Lung (tissue), 11 donors: ENCODE measurements at regions not wholly inside any gene's neighbourhood (a gene's known extent, or its start where the extent isn't known, plus 50 kb on each side); places are given as distances from the start of the nearest gene placed in this dataset.

Experiments
- ATAC-seq: fragments of 200-7000 bp; cut with Tn5 transposase; one replicate; pipeline ENCODE4 v1.9.1; 2020; ENCODE audit warnings: moderate number of reproducible peaks; ENCODE audit not compliant: insufficient read depth, low FRiP score
- DNase-seq, 3 donors: peaks; one replicate each; pipeline ENCODE4 v3.0.0-alpha.2; 2013 to 2017
- H3K27ac ChIP-seq, 2 donors: one replicate each; pipeline ENCODE4 v1.5.1; 2013; ENCODE audit warnings: mild to moderate bottlenecking in 2 of 2, moderate library complexity in 2 of 2, control low read depth in 1 of 2, inconsistent platforms in 1 of 2, low read depth in 1 of 2, low read length in 1 of 2
- H3K27me3 ChIP-seq, 3 donors: one replicate each; pipeline ENCODE4 v1.5.1; 2013; ENCODE audit warnings: low read length in 2 of 3; ENCODE audit not compliant: control insufficient read depth in 3 of 3, insufficient read depth in 3 of 3
- H3K36me3 ChIP-seq, 4 donors: one replicate each; pipeline ENCODE4 v1.5.1; 2013; ENCODE audit warnings: low read length in 4 of 4, mild to moderate bottlenecking in 1 of 4, moderate library complexity in 1 of 4; ENCODE audit not compliant: control insufficient read depth in 4 of 4, insufficient read depth in 4 of 4
- H3K4me1 ChIP-seq, 5 donors: one replicate each; pipeline ENCODE4 v1.5.1; 2013; ENCODE audit warnings: low read length in 5 of 5, mild to moderate bottlenecking in 2 of 5, moderate library complexity in 1 of 5; ENCODE audit not compliant: control insufficient read depth in 5 of 5, insufficient read depth in 5 of 5
- H3K4me3 ChIP-seq: one replicate; pipeline ENCODE4 v1.5.1; 2013; ENCODE audit warnings: mild to moderate bottlenecking, control low read depth, moderate library complexity
- H3K9ac ChIP-seq, 2 donors: one replicate each; pipeline ENCODE4 v1.5.1; 2013; ENCODE audit warnings: low read length in 2 of 2, control low read depth in 1 of 2; ENCODE audit not compliant: insufficient read depth in 1 of 2
- H3K9me3 ChIP-seq, 4 donors: one replicate each; pipeline ENCODE4 v1.5.1; 2013; ENCODE audit warnings: low read length in 3 of 4, mild to moderate bottlenecking in 1 of 4, moderate library complexity in 1 of 4; ENCODE audit not compliant: control insufficient read depth in 4 of 4, insufficient read depth in 3 of 4
- WGBS, 2 donors: extraction: QIAGEN DNeasy Blood & Tissue Kit; methylation state at CpG; one replicate each; pipeline ENCODE4 v1.1.7; 2013; 5-methylcytosine and 5-hydroxymethylcytosine counted together
- TF ChIP-seq, protein P1 (sequence below): IDR thresholded peaks from 2 replicates; pipeline ENCODE4 v1.5.1; 2012; ENCODE audit warnings: mild to moderate bottlenecking; ENCODE audit errors: control extremely low read depth, extremely low read depth
- donor health status: control.
- donor health status: control.
- donor health status: Bipolar disorder and iron deficiency.
- donor health status: healthy.
- donor health status: DM: yes; HTN: yes; CAD: no.

DNA sequence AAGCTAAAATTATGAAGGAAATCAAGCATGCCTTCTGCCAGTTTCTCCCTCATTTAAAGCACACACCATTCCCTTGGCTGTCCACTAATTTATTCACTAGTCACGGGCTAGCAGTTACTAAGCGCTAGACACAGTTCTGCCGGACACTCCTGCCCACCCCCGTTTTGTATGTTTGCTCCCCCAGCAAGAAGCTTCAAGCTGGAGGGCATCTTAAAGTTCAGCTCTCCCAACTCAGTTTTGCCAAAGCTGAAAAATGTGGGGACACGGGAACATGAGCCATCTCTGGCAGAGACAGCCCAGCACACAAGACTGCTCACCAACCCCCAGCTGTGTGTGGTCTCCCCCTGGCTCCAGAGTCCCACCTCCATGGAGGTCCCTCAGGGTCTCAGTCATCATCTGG is 263.6 kb downstream of the BRD1 start:
- Histone ChIP-seq H3K27me3 (no peaks in the 10 kb centered on the region), H3K27ac (no peak overlapping the region), H3K4me3 (no peak overlapping the region), H3K9ac (no peak overlapping the region), H3K4me1 (peaks cover 0 to 2% (median 0%) of the 10 kb centered on the region in 5 donors), H3K36me3 (no peaks in the 10 kb centered on the region), H3K9me3 (peaks cover 0 to 2% (median 0%) of the 10 kb centered on the region in 4 donors)
- TF ChIP-seq, protein P1, sequence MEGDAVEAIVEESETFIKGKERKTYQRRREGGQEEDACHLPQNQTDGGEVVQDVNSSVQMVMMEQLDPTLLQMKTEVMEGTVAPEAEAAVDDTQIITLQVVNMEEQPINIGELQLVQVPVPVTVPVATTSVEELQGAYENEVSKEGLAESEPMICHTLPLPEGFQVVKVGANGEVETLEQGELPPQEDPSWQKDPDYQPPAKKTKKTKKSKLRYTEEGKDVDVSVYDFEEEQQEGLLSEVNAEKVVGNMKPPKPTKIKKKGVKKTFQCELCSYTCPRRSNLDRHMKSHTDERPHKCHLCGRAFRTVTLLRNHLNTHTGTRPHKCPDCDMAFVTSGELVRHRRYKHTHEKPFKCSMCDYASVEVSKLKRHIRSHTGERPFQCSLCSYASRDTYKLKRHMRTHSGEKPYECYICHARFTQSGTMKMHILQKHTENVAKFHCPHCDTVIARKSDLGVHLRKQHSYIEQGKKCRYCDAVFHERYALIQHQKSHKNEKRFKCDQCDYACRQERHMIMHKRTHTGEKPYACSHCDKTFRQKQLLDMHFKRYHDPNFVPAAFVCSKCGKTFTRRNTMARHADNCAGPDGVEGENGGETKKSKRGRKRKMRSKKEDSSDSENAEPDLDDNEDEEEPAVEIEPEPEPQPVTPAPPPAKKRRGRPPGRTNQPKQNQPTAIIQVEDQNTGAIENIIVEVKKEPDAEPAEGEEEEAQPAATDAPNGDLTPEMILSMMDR, result no peak
- WGBS, 2 donors, result 89 to 95% methylated on average over 5 of the region's 5 CpGs
- DNase-seq, result no peak
- no peak for ATAC-seq

DNA sequence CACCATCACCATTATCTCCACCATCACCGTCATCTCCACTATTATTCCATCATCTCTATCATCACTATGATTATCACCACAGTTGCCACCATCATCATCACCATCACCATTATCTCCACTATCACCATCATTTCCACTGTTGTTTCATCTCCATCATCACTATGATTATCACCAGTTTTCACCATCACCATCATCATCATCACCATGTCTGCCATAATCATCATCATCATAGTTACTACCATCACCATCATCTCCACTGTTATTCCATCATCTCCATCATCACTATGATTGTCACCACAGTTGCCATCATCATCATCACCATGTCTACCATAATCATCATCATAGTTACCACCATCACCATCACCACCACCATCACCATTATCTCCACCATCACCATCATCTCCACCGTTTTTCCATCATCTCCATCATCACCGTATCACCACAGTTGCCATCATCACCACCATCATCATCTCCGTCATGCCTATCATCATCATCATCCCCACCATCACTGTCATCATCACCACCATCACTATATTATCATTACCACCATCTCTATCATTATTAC is 264.9 kb downstream of the BRD1 start:
- no peak for DNase-seq
- ATAC-seq, result no peak

GRCh38 chr22:49561976-49562375 is 265.7 kb downstream of the BRD1 start:
- H3K4me3 ChIP-seq, result no peak overlapping the region
- TF ChIP-seq, protein P1, result no peak
- no peak overlapping the region for H3K9ac ChIP-seq
- H3K27me3 ChIP-seq, result no peaks in the 10 kb centered on the region
- no peak overlapping the region for H3K27ac ChIP-seq
- ATAC-seq, result no peak
- H3K4me1 ChIP-seq, result peaks cover 0 to 2% (median 0%) of the 10 kb centered on the region in 5 donors
- DNase-seq, result no peak
- H3K9me3 ChIP-seq, result peaks cover 0 to 2% (median 0%) of the 10 kb centered on the region in 4 donors
- no peaks in the 10 kb centered on the region for H3K36me3 ChIP-seq
- 70 to 85% methylated on average over 6 of the region's 6 CpGs for WGBS, 2 donors

More for the DNA sequence above, 264.9 kb downstream of the BRD1 start:
- H3K4me1 ChIP-seq, result peaks cover 0 to 2% (median 0%) of the 10 kb centered on the region in 5 donors
- TF ChIP-seq, protein P1, result no peak
- peaks cover 0 to 2% (median 0%) of the 10 kb centered on the region in 4 donors for H3K9me3 ChIP-seq
- 93 to 97% methylated on average over 4 of the region's 4 CpGs for WGBS, 2 donors
- H3K27ac ChIP-seq, result no peak overlapping the region
- no peaks in the 10 kb centered on the region for H3K36me3 ChIP-seq
- H3K4me3 ChIP-seq, result no peak overlapping the region
- H3K9ac ChIP-seq, result no peak overlapping the region
- no peaks in the 10 kb centered on the region for H3K27me3 ChIP-seq

- Histone ChIP-seq H3K36me3 (no peaks in the 10 kb centered on the region), H3K4me3 (no peak overlapping the region), H3K9ac (no peak overlapping the region), H3K4me1 (peaks cover 0 to 2% (median 0%) of the 10 kb centered on the region in 5 donors), H3K27ac (no peak overlapping the region), H3K9me3 (peaks cover 0 to 2% (median 0%) of the 10 kb centered on the region in 4 donors), H3K27me3 (no peaks in the 10 kb centered on the region)
- DNase-seq (no peak), ATAC-seq (no peak)
- TF ChIP-seq, protein P1, result no peak
- 80 to 86% methylated on average over 4 of the region's 4 CpGs for WGBS, 2 donors
Observed at GRCh38 chr22:49561338-49561737, 266.3 kb downstream of the BRD1 start.
